Heart right ventricle (tissue), 16 donors: ENCODE measurements at regions not wholly inside any gene's neighbourhood (a gene's known extent, or its start where the extent isn't known, plus 50 kb on each side); places are given as distances from the start of the nearest gene placed in this dataset.

Experiments
- ATAC-seq, 8 donors: fragments of 200-7000 bp; cut with Tn5 transposase; one replicate each; pipeline ENCODE4 v1.9.1; 2020; ENCODE audit warnings: mild to moderate bottlenecking in 8 of 8, moderate library complexity in 8 of 8, moderate number of reproducible peaks in 1 of 8
- DNase-seq, 2 donors: peaks; one replicate each; pipeline ENCODE4 v3.0.0-alpha.2; 2020
- H3K27ac ChIP-seq, 10 donors: fragments of 200-600 bp; sonication (generic) in 2 of 10; one replicate each; pipeline versions ENCODE4 v1.5.0 to v1.8.0; 2020 to 2022; ENCODE audit warnings: mild to moderate bottlenecking in 3 of 10
- H3K27me3 ChIP-seq, 7 donors: fragments of 200-600 bp; one replicate each; pipeline ENCODE4 v1.8.0; 2021 to 2022; ENCODE audit warnings: mild to moderate bottlenecking in 2 of 7
- H3K36me3 ChIP-seq, 9 donors: fragments of 200-600 bp; sonication (generic) in 1 of 9; one replicate each; pipeline versions ENCODE4 v1.5.0 to v1.8.0; 2020 to 2022; ENCODE audit warnings: mild to moderate bottlenecking in 2 of 9
- H3K4me1 ChIP-seq, 9 donors: fragments of 200-600 bp; sonication (generic) in 1 of 9; one replicate each; pipeline versions ENCODE4 v1.5.0 to v1.8.0; 2020 to 2022; ENCODE audit warnings: mild to moderate bottlenecking in 4 of 9
- H3K4me3 ChIP-seq, 10 donors: fragments of 200-600 bp; sonication (generic) in 2 of 10; one replicate each; pipeline versions ENCODE4 v1.5.0 to v1.8.0; 2020 to 2022; ENCODE audit warnings: mild to moderate bottlenecking in 7 of 10, moderate library complexity in 2 of 10
- H3K9me3 ChIP-seq, 11 donors: fragments of 200-600 bp in 10 of 11; sonication (generic) in 2 of 11; one replicate each; pipeline versions ENCODE4 v1.5.0 to v1.8.0; 2013 to 2022; ENCODE audit warnings: mild to moderate bottlenecking in 2 of 11, control low read depth in 1 of 11, moderate library complexity in 1 of 11
- WGBS, 2 donors: extraction: QIAGEN DNeasy Blood & Tissue Kit; methylation state at CpG; one replicate each; pipeline ENCODE4 v1.1.7; 2013; ENCODE audit warnings: inconsistent platforms in 1 of 2; 5-methylcytosine and 5-hydroxymethylcytosine counted together
- intact Hi-C, 10 donors: fragments of 100-400 bp; cut with DNase I; formaldehyde crosslinking; loops; one replicate each; pipeline versions ENCODE4 v1.11.1 to v1.14.2; 2022
- TF ChIP-seq, protein P1 (sequence below), 9 donors: fragments of 200-600 bp; sonication (generic) in 2 of 9; IDR thresholded peaks; one replicate each; pipeline versions ENCODE4 v1.5.0 to v1.8.0; 2021 to 2022; ENCODE audit warnings: antibody characterized with exemption in 9 of 9, mild to moderate bottlenecking in 5 of 9, moderate library complexity in 1 of 9
- donor health status: Arrhythmogenic right ventricular cardiomyopathy.
- donor health status: ischemic (EF 13 %, LVEDD 7.1; RV severe dilation, severe dysfunction).
- donor health status: healthy with polysubstance abuse.
- donor health status: DM: no; HTN: yes; CAD: no.
- donor health status: DM: no; HTN: no; CAD: no.
- donor health status: ischemic (EF 25% LVEDD 6.9; RV normal size, moderate dysfunction).
- donor health status: ischemic (EF 25% LVEDD 5.7; RV mildly dilated, moderate dysfunction).
- donor health status: healthy.
- donor health status: DM: yes; HTN: yes; CAD: no.
- donor health status: Ischemic cardiomyopathy.
- donor health status: ischemic (EF 35%, LVEDD 5.7; RV mildly dilated, moderate dysfunction).
- donor health status: nonischemic (EF 11% LVEDD 7.7; RV severe dilation, severe dysfunction).
- donor health status: DM: yes; HTN: yes; CAD: no.
- donor health status: PGD.
- donor health status: ischemic (EF 29% LVEDD 5.4; RV normal size, mild dysfunction).
- donor health status: nonischemic (EF 23%, LVEDD 6.1; RV moderate dilation, normal function).

- WGBS, 2 donors: 78 to 84% methylated on average over 9 of the region's 9 CpGs
- intact Hi-C loops: no loop called here
- no peak for DNase-seq
- Histone ChIP-seq H3K4me3 (no peak overlapping the region), H3K27me3 (peaks cover 0 to 3% (median 0%) of the 10 kb centered on the region in 7 donors), H3K4me1 (no peaks in the 10 kb centered on the region), H3K27ac (no peak overlapping the region), H3K36me3 (no peaks in the 10 kb centered on the region), H3K9me3 (peaks cover 0 to 3% (median 0%) of the 10 kb centered on the region in 11 donors)
- ATAC-seq: no peak
- TF ChIP-seq, protein P1, sequence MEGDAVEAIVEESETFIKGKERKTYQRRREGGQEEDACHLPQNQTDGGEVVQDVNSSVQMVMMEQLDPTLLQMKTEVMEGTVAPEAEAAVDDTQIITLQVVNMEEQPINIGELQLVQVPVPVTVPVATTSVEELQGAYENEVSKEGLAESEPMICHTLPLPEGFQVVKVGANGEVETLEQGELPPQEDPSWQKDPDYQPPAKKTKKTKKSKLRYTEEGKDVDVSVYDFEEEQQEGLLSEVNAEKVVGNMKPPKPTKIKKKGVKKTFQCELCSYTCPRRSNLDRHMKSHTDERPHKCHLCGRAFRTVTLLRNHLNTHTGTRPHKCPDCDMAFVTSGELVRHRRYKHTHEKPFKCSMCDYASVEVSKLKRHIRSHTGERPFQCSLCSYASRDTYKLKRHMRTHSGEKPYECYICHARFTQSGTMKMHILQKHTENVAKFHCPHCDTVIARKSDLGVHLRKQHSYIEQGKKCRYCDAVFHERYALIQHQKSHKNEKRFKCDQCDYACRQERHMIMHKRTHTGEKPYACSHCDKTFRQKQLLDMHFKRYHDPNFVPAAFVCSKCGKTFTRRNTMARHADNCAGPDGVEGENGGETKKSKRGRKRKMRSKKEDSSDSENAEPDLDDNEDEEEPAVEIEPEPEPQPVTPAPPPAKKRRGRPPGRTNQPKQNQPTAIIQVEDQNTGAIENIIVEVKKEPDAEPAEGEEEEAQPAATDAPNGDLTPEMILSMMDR (IDR thresholded peaks at IDR 0.05): no peak
Observed at GRCh38 chr18:8515142-8515865, 93.9 kb upstream of the RAB12 start.

DNA sequence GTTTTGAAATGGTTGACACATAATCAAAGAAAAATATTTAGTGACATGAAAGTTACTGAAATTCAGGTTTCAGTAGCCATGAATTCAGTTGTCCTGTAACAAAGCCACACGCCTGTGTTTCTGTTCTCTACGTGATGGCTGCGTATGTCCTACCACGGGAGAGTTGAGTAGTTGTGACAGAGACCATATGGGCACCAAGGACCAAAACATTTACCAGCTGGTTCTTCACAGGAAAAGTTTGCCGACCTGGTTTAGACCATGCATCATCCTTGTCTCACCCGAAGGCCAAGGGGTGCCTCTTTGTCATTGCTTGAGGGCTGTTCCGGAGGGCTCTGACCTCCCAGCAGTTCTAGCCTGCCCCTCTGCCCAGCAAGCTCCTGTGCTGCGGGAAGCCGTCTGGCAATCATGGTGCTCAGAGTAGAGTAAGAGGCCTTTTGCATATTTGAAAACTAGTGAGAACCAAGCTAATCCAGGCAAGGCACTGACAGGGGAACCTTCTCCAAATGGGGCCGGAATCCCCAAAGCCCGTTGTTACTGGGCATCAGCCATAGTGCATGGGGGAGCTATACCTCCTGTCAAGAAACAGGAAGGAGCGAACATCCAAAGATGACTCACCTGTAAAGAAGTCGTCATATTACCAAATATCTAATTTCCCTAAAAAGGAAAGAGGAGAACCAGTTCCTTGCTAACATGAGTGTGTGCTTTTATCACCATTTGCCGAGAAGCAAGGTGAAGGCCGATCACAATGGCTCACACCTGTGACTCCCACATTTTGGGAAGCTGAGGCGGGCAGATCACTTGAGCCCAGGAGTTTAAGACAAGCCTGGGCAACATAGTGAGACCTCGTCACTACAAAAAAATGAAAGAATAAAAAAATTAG is 92.6 kb upstream of the RAB12 start:
- Histone ChIP-seq H3K9me3 (peaks cover 0 to 13% (median 0%) of the 10 kb centered on the region in 11 donors), H3K4me3 (no peak overlapping the region), H3K36me3 (no peaks in the 10 kb centered on the region), H3K27me3 (peaks cover 0 to 3% (median 0%) of the 10 kb centered on the region in 7 donors), H3K4me1 (no peaks in the 10 kb centered on the region), H3K27ac (no peak overlapping the region)
- 82 to 87% methylated on average over 17 of the region's 17 CpGs for WGBS, 2 donors
- DNase-seq (no peak), ATAC-seq (no peak)
- TF ChIP-seq, protein P1 (IDR thresholded peaks at IDR 0.05): no peak
- intact Hi-C loops: no loop called here

- Histone ChIP-seq H3K4me3 (no peak overlapping the region), H3K27me3 (peaks cover 0 to 3% (median 0%) of the 10 kb centered on the region in 7 donors), H3K27ac (no peak overlapping the region), H3K4me1 (no peaks in the 10 kb centered on the region), H3K36me3 (no peaks in the 10 kb centered on the region), H3K9me3 (peaks cover 0 to 13% (median 0%) of the 10 kb centered on the region in 11 donors)
- WGBS, 2 donors: 90 to 94% methylated on average over 3 of the region's 3 CpGs
- ATAC-seq (no peak), DNase-seq (no peak)
- TF ChIP-seq, protein P1 (IDR thresholded peaks at IDR 0.05): no peak
- intact Hi-C loops: no loop called here
Observed at GRCh38 chr18:8517276-8517675, 92.0 kb upstream of the RAB12 start.

- intact Hi-C loops: no loop called here
- Histone ChIP-seq H3K36me3 (no peaks in the 10 kb centered on the region), H3K4me1 (no peaks in the 10 kb centered on the region), H3K4me3 (no peak overlapping the region), H3K9me3 (peaks cover 0 to 13% (median 0%) of the 10 kb centered on the region in 11 donors), H3K27me3 (peaks cover 0 to 3% (median 0%) of the 10 kb centered on the region in 7 donors), H3K27ac (no peak overlapping the region)
- TF ChIP-seq, protein P1 (IDR thresholded peaks at IDR 0.05): no peak
- ATAC-seq: no peak
- no peak for DNase-seq
- WGBS, 2 donors: 33 to 43% methylated on average over 2 of the region's 2 CpGs
Observed at GRCh38 chr18:8519102-8519501, 90.1 kb upstream of the RAB12 start.
